Fibroblast of skin of right biceps (primary cell): ENCODE measurements at regions not wholly inside any gene's neighbourhood (a gene's known extent, or its start where the extent isn't known, plus 50 kb on each side); places are given as distances from the start of the nearest gene placed in this dataset.

ENCODE experiments used
- DNase-seq: peaks from one replicate; pipeline ENCODE4 v3.0.0-alpha.2; 2013

DNA sequence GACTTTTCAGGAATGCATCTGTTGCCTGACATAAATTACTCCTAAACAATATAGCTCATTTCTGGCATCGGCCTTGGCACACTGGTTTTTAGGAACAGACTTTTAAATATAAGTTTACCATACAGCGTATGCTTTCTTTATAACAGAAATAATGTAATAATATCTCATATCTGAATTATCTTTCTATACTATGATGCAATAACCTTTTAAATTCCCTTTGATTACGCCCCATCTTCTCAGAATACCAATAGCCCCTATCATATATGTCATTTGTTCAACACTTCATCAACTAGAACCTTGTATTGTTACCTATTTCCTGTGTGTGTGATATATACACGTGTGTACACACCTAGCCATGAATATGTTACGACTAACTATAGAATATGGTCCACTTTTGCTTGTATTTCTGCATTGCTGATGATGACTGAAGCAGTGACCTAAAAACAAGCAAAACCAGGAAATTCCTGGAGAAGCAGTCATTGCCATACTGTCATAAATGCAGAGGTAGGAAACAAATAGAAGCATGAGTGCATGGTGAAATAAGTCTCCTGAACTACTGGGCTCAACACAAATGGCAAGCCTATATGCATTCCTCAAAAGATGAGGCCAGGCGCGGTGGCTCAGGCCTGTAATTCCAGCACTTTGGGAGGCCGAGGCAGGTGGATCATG is 618.4 kb upstream of the NRP1 start:
- DNase-seq = peak; percentile 77

DNA sequence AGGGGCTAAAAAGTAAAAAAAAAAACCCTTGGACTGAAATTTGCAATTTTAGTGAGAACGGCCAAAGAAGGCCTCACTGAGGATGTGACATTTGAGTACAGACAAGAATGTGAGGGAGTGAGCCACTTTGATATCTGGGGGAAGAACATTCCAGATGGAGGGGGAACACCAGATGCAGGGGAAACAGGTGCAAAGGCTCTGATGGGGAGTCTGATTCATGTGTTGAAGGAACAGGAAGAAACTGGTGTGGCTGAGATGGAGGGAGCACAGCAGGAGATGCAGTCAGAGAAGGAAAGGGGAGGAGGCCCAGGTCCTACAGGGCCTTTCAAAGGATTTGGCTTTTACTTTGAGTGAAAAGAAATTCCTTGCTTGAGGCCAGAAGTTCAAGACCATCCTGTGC is 615.7 kb upstream of the NRP1 start:
- no peak for DNase-seq

DNA sequence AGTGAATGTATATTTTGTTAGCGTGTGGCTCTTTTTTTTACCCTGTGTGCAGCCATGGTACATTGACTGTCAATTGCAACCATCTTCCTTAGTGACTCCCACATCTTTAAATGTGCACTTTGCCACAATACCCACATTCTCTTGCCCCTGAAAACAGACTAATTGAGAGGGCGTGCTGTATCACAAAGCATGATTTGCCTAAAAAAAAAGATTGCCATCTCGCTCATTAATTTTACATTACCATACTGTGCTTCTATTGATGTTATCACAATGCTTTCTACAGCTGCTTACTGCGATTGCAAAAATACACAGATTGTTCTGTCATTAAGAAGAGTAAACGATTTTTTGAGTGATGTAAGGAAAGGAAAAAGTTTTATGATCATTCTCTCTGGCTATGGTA is 613.1 kb upstream of the NRP1 start:
- no peak for DNase-seq

DNA sequence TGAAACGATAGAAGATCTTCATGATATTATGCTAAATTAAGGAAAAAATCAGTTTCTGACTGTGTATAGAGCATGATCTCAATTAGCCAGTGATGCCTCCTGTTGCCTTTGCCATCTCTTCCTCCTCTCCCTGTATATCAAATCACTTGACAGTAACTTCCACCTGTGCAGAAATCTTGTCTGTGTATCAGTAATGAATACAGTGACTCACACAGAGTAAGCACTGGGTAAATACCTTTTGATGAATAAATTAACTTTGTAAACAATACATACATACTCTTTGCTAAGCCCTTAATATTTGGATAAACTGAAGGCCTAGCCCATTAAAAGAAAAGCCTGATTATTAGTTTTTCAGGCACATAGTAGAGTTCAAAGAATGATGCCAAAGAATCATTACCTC is 610.6 kb upstream of the NRP1 start:
- no peak for DNase-seq

DNA sequence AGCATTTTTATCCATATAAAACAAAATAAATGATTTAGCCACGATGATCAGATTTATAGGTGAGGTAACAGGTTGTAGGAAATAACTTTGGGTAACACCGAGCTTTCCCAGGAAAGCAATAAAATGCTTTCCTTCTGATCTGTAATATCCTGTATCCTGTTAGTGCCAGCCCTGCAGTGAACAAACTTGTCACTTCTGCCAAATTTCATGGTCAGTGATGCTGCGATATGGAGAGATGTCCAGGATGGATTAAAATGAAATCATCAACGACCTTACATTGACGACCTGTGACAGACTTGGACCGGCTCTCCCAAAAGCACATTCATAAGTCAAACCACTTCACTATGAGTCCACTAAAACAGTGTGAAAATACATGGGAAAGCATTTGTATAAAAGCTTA is 608.0 kb upstream of the NRP1 start:
- DNase-seq = no peak

DNA sequence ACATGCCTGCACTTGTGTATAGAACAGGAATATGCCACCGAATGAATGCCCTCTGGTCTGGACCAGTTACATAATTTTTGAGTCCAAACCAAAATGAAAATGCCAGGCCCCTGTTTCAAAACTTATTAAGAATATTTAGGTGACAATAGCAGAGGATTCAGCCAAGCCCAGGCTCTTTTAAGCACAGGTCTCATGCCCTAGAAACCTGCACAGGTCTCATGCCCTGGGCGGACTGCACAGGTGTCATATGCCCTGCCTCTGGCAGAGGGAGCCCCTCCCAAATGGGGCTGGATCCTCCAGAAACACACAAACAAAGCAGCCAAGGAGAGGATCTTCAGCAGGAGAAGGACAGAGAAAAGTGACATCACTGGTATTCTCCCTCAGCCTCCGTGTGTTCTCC is 605.4 kb upstream of the NRP1 start:
- no peak for DNase-seq

DNA sequence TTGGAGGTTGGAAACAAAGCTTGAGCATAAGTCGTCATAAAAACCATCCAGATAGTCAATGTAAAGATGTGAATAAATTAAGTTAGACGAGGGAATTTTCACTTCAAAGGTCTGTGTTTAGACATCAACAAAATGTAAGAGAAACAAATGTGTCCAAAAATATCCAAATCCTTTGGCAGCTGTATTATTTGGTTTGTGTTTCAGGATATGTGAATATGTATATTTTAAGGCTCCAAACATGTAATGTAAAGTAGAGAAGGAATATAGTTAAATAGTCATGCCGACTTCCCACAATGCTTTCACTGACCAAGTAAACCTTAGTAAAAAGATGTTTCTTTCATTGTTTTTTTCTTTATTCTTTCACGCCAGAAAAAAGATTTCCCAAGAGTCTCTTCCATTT is 604.9 kb upstream of the NRP1 start:
- no peak for DNase-seq

DNA sequence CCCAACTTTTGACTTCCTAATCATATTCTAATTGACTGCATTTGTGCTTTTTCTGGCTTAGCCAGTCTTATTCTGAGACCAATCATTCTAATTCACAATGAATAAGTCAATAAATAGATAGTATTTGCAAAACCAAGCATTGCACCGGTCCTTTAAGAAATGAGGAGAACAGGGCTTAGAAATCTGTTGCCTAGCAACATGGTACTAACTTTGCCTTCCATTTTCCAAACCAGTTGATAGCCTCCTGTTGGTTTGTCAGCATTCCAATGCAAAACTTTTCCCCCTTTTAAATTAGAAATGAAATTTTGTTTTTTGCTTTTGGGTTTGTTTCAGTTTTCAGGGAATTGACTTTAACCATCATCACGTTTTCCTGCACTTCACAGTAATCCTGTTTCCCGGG is 603.5 kb upstream of the NRP1 start:
- no peak for DNase-seq

DNA sequence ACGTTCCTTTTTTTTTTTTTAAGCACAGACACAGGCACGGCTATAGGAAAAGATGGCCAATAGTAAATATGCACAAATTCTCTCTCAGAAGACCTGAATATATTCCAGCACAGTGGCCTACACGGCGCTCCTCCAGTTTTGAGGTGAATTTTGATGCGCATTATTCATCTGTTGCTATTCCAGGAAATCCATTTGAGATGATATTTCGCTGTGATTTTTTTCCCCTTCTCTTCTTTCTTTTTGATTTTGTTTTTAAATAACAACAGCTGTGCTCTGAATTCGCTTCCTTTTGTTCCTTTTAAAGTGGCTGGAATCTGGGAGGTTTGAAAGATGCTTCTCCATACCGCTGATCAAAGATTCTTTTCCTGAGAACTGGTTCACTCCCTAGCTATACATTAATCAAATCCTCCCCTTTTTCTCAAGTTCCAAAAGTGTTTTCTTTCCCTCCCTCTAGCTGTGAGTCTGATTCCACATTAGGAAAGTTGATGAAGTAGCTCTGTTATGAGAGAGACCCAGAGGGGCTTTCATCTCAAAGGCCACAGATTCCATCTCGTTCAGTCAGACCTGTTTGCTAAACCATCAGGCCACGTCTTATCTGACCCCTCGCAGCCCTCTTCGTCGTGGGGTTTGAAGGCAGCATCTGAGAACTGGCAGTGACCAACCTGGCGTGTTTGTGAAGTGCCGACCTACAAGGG is 602.7 kb upstream of the NRP1 start:
- peak; percentile 2 for DNase-seq

DNA sequence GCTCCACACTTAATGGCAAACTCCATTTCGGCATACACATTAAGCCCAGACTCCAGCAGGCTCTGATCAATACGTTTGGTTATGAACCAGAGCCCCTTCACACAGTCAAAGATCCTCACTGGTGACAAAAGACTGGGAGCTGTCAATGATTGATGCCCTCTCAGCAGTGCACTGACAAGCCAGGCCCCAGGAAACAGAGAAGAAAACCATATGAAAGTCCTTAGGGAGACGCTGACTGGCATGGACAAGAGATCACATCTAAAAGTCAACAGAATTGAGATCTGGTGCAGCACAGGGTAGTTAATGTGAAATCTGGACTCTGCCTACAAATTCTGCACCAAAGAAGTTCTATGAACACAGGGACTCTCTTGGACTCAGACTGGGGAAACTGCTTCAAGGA is 600.9 kb upstream of the NRP1 start:
- no peak for DNase-seq

DNA sequence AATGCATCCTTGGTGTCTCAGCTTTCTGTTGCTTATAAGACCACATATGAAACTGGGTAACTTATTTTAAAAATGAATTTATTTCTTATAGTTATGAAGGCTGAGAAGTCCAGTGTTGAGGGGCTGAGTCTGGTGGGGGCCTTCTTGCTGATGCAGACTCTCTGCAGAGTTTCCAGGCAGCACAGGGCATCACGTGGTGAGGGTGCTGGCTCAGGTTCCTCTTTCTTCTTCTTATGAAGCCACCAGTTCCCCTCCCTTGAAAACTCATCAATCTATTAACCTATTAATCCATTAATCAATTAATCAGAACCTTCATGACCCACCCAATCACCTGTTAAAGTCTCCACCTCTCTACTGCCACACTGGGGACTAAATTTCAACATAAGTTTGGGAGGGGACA is 595.6 kb upstream of the NRP1 start:
- no peak for DNase-seq

DNA sequence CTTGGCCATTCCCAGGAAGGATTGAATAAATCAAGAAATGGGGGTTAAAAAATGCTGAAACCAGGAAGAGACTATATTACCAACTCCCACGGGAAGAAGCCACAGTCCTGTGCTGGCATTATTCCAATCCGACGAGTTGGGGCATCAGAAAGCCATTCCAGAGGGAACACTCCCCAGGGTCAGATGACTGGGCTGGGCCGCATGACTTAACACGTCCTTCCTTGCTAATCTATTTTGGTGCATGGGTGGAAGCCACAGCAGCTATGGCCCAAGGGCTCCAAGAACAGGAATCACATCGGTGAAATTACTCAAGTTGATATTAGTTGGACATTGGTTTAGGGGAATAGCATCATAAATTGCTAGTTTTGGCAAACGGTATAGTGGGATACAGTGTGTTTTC is 592.9 kb upstream of the NRP1 start:
- DNase-seq = peak; percentile 19

DNA sequence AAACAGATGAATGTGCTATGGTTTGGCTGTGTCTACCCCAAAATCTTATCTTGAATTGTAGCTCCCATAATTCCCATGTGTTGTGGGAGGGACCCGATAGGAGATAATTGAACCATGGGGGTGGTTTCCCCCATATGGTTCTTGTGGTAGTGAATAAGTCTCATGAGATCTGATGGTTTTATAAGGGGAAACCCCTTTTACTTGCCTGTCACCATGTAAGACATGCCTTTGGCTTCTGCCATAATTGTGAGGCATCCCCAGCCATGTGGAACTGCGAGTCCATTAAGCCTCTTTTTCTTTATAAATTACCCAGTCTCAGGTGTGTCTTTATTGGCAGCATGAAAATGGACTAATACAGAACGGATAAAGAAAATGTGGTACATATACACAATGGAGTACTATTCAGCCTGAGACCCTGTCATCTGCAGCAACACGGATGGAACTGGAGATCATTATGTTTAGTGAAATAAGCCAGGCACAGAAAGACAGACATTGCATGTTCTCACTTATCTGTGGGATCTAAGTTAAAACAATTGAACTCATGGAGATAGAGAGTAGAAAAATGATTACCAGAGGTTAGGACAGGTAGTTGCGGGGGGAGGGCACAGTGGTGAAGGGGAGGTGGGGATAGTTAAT is 587.6 kb upstream of the NRP1 start:
- no peak for DNase-seq

DNA sequence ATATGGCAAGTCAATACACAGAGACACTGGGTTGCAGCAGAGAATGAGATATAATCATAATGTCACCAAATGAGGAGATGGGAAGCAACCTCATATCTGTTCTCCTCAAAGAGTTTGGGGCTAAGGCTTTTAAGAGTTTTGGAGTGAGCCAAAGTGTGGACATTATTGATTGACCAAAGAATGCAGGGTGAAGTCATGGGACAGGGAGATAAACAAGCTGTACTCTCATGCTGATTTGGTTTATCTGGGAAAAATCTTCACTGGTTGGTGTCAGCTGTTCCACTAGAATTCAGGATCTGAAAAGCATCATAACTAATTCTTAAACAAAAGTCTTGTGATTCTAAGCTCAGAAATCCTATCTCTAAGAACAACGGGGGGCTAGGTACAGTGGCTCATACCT is 585.9 kb upstream of the NRP1 start:
- DNase-seq = no peak

DNA sequence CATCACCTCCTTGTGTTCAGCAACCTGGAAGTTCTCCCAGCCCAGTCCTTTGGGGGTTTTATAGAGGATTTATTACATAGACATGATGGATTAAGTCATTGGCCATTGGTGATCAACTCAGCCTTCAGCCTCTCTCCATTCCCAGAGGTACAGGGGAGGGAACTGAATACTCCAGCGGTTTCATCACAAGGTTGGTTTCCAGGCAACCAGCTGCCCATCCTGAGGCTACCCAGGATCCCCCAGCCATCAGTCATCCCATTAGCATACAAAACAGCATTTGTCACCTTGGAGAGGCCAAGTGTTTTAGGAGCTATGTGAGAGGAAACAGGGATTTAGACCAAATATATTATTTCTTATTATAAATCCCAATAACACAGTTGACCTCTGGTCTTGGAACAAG is 584.8 kb upstream of the NRP1 start:
- DNase-seq = no peak

DNA sequence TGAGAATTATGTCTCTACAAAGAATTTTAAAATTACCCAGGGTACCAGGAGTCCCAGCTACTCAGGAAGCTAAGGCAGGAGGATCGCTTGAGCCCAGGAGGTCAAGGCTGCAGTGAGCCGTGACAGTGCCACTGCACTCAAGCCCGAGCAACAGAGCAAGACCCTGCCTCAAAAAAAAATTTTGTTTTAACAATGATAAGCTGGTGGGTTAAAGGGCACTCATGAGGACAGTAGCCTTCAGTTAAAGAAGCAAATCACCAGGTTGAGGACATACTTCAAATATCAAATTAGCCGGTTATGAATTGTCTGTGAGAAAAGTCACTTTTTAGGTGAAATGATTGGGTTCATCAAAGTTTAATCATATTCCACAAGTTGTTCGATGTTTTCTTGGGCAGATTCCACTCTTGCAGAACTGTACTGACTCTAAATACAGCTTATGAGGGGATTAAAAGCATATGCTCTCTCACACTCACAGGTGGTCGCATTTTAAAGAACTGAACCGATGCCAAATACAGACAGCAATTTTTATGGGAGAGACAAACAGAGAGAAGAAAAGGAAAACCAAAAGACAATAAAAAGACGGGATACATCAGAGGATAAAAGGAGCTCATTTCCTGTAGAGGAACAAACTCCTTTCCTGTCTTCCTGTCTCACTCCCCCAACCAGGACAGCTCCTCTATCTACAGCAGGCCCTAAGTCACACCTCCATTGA is 582.8 kb upstream of the NRP1 start:
- DNase-seq = no peak

DNA sequence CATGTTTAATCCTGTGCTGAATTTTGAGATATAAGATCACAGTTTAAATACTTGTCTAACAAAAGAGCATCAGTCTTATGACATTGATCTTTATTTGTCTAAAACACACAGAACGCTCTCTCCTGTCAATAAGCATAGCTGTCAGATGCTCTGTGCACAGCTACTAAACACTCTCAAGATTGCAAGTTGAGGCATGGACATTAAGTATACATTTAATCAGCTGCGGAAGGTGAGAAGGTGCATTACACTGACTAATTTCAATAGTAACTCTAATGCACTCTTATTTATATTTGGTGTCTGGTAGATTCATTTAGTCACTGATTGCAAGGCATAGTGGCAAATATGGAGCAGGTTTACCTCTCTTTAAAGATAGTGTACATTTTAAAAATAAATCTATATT is 580.3 kb upstream of the NRP1 start:
- no peak for DNase-seq

DNA sequence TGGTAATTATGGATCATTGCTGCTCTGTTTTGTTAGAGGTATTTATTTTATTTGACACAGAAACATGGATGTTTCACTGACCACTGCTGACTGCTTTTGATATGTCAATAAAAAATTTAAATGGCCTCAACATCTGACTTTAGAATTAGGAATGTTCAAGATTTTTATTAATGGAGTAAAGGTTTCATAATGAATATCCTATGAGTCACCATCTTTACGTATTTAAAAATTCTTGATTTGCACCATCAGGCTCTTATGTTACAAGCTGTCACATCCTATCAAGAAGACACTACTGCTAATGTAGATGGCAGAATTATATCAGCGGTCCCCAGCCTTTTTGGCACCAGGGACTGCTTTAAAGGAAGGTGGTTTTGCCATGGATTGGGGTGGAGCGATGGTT is 578.7 kb upstream of the NRP1 start:
- peak; percentile 53 for DNase-seq

DNA sequence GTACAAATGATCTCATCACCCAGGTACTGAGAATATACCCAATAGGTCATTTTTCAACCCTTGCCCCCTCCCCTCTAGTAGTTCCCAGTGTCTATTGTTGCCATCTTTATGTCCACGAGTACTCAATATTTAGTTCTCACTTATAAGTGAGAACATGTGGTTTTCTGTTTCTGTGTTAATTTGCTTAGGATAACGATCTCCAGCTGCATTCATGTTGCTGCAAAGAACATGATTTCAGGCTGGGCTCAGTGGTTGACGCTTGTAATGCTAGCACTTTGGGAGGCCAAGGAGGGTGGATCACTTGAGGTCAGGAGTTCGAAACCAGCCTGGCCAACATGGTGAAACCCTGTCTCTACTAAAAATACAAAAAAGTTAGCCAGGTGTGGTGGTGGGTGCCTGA is 575.0 kb upstream of the NRP1 start:
- DNase-seq = peak; percentile 12

DNA sequence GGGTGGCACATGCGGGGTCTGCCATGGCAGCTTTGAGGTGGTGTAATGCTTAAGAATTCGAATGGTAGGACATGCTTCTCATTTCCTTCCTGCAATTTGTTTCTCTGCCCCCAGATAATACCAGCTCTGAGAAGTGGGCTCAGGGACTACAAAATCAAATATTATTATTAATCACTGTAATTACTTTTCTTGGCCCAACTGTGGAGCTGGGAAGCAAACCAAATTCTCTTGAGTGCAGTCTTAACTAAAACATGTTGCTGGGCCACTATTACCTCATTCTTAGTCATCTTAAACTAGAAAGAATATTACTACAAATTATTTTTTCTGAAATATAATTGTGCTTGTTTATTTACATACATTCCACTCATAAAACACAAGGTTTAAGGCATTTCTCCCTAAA is 566.7 kb upstream of the NRP1 start:
- DNase-seq = peak; percentile 79

DNA sequence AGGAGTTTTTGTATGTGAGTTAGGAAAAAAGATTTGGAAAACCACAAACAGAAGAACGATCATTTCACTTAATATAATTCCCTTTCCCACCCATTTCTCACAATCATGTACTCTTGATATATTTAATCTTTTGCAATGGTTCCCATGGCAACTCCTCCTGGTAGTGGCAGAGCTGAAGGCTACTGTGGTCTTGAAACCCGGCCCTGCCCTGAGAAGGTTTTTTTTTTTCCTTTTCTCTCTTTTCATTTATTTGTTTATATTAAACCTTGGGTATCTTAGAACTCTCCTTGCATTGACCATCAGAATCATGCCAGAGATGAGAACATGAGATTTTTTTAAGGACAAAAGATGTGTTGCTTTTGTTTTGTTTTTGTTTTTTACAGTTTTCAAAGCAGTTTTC is 566.1 kb upstream of the NRP1 start:
- DNase-seq = peak; percentile 38

DNA sequence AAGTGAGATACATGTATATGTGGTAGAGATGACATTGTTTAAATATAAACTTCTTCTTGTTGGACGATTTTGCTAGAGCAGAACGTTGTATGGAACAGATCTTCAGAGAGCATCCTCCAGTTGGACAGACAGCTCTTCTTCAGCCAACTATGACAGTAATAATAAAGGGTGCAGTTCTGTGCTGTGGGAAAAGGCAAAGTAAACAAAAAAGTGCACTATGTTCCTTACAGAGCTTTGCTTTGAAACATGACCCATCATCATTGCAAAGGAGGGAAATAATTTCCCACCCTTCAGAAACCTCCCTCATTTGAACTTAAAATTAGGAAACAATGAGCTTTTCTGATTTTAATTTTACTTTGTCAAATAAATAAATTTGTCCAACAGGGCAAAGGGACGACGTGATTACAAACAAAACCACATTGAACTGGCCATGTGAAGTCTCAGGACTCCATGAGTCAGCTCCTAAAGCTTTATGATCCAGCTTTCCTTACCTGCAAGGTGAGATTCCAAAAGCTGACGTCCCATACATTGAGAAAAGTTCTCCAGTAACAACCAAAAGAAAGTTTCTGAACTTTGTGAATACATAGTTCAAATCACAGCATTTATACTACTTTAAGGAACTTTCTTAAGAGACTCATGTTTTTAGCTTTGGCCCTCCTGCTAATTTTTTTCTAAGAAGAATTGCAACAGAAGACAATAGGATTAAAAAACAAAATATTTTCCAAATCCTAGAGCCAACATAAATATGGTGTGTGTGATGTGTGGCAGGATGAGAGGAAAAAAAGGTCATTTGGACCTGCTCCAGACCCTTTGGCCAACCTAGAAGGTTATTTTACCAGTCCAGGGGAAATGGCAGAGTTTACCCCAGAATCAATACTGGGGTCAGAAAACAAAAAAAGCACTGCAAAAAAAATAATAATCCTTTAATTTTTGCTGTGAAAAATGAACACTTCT is 565.4 kb upstream of the NRP1 start:
- no peak for DNase-seq

DNA sequence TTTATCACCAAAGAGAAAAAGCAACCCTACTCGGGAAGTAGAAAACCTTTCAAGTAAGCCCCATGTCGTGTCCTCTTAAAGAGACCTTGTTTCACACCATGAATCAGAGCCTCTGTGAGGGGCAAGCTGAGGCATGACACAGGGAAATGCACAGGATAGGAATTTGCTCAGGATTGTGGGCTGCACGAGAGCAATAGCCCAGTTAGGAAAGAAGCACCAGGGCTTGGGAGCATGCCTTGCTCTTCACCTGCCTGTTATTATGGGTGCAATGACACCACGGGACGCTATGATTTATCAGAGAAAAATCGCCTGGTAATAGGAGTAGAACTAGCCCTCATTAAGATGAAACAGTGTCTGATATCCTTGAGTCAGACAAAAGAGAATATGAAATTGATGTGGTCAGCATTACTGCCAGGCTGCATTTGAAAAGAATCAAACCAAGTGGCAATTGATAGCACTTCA is 562.9 kb upstream of the NRP1 start:
- peak; percentile 58 for DNase-seq
